DMS153 (cell line): ENCODE measurements at regions not wholly inside any gene's neighbourhood (a gene's known extent, or its start where the extent isn't known, plus 50 kb on each side); places are given as distances from the start of the nearest gene placed in this dataset.
"Not testable (repeated sequence)": the region's sequence is repeated elsewhere in the genome, so short reads cannot be mapped to it uniquely, and the experiment has no call there.

Experiments
- DNase-seq: peaks from one replicate; lab custom pipeline; 2025; lab: John Stamatoyannopoulos, UW

GRCh38 chr13:50744116-50744660, 99.3 kb downstream of the DLEU7 start:
- DNase-seq: no peak

GRCh38 chr13:50745542-50746115, 97.9 kb downstream of the DLEU7 start:
- DNase-seq: no peak

- no peak for DNase-seq
These were observed 95.6 kb downstream of the DLEU7 start for GRCh38 chr13:50747737-50748350.

- not testable (repeated sequence) for DNase-seq
These were observed 90.3 kb downstream of the DLEU7 start for GRCh38 chr13:50753221-50753620.

GRCh38 chr13:50755862-50756685, 87.4 kb downstream of the DLEU7 start:
- DNase-seq: peak; percentile 97

- DNase-seq: no peak
These were observed 86.5 kb downstream of the DLEU7 start for GRCh38 chr13:50757008-50757407.

- no peak for DNase-seq
These were observed 84.7 kb downstream of the DLEU7 start for GRCh38 chr13:50758796-50759195.

GRCh38 chr13:50760751-50761150, 82.7 kb downstream of the DLEU7 start:
- DNase-seq: no peak

- no peak for DNase-seq
These were observed 82.1 kb downstream of the DLEU7 start for GRCh38 chr13:50761406-50761805.

- no peak for DNase-seq
These were observed 80.4 kb downstream of the DLEU7 start for GRCh38 chr13:50762969-50763567.

- no peak for DNase-seq
These were observed 77.5 kb downstream of the DLEU7 start for GRCh38 chr13:50766013-50766412.

- DNase-seq: no peak
These were observed 76.8 kb downstream of the DLEU7 start for GRCh38 chr13:50766695-50767094.

- not testable (repeated sequence) for DNase-seq
These were observed 70.6 kb downstream of the DLEU7 start for GRCh38 chr13:50772881-50773280.
